ENCODE measurements at regions not wholly inside any gene's neighbourhood (a gene's known extent, or its start where the extent isn't known, plus 50 kb on each side); places are given as distances from the start of the nearest gene placed in this dataset.
"Not testable (repeated sequence)": the region's sequence is repeated elsewhere in the genome, so short reads cannot be mapped to it uniquely, and the experiment has no call there.

- no peak for DNase-seq (ENCODE audit: low read depth in 1 of 2, low spot score in 1 of 2)
- Histone ChIP-seq H3K27me3 (ENCODE audit: insufficient read depth, poor library complexity, severe bottlenecking) (no peaks in the 10 kb centered on the region), H3K27ac (replicated peaks) (no peak overlapping the region), H3K4me3 (replicated peaks; ENCODE audit: insufficient read depth, low read length) (no peak overlapping the region)
- TF ChIP-seq POLR2AphosphoS5 (IDR thresholded peaks at IDR 0.05; ENCODE audit: low read depth): no peak
- no peak for TF ChIP-seq REST (IDR thresholded peaks at IDR 0.05; ENCODE audit: insufficient replicate concordance, low read depth)
- TF ChIP-seq GABPA (IDR thresholded peaks at IDR 0.05; ENCODE audit: low read depth): no peak
- TF ChIP-seq SPI1 (IDR thresholded peaks at IDR 0.05; ENCODE audit: borderline replicate concordance, low read depth): no peak
- TF ChIP-seq CTCF (IDR thresholded peaks at IDR 0.05; ENCODE audit: insufficient read depth, low read length): no peak
These were observed 195.9 kb downstream of the RTP5 start for GRCh38 chr2:242065426-242065825.

- Histone ChIP-seq H3K27ac (replicated peaks) (no peak overlapping the region), H3K4me3 (replicated peaks; ENCODE audit: insufficient read depth, low read length) (no peak overlapping the region)
- no peak for TF ChIP-seq POLR2AphosphoS5 (IDR thresholded peaks at IDR 0.05; ENCODE audit: low read depth)
- no peak for TF ChIP-seq CTCF (IDR thresholded peaks at IDR 0.05; ENCODE audit: insufficient read depth, low read length)
- TF ChIP-seq SPI1 (IDR thresholded peaks at IDR 0.05; ENCODE audit: borderline replicate concordance, low read depth): no peak
- no peak for TF ChIP-seq REST (IDR thresholded peaks at IDR 0.05; ENCODE audit: insufficient replicate concordance, low read depth)
- no peak for TF ChIP-seq GABPA (IDR thresholded peaks at IDR 0.05; ENCODE audit: low read depth)
These were observed 199.5 kb downstream of the RTP5 start for GRCh38 chr2:242069018-242069417.

GRCh38 chr2:242069938-242070395, 200.4 kb downstream of the RTP5 start:
- not testable (repeated sequence) for H3K4me3 ChIP-seq (replicated peaks; ENCODE audit: insufficient read depth, low read length); DNase-seq (ENCODE audit: low read depth in 1 of 2, low spot score in 1 of 2)

More at GRCh38 chr2:242069018-242069417, 199.5 kb downstream of the RTP5 start:
- H3K27me3 ChIP-seq (ENCODE audit: insufficient read depth, poor library complexity, severe bottlenecking): no peaks in the 10 kb centered on the region
- no peak for DNase-seq (ENCODE audit: low read depth in 1 of 2, low spot score in 1 of 2)

GRCh38 chr2:242070726-242071125, 201.2 kb downstream of the RTP5 start:
- H3K27me3 ChIP-seq (ENCODE audit: insufficient read depth, poor library complexity, severe bottlenecking); DNase-seq (ENCODE audit: low read depth in 1 of 2, low spot score in 1 of 2); H3K27ac ChIP-seq (replicated peaks); H3K4me3 ChIP-seq (replicated peaks; ENCODE audit: insufficient read depth, low read length): not testable (repeated sequence)

More at GRCh38 chr2:242069938-242070395, 200.4 kb downstream of the RTP5 start:
- not testable (repeated sequence) for H3K27ac ChIP-seq (replicated peaks); H3K27me3 ChIP-seq (ENCODE audit: insufficient read depth, poor library complexity, severe bottlenecking)

- not testable (repeated sequence) for DNase-seq (ENCODE audit: low read depth in 1 of 2, low spot score in 1 of 2); H3K27me3 ChIP-seq (ENCODE audit: insufficient read depth, poor library complexity, severe bottlenecking); H3K27ac ChIP-seq (replicated peaks); H3K4me3 ChIP-seq (replicated peaks; ENCODE audit: insufficient read depth, low read length)
These were observed 201.8 kb downstream of the RTP5 start for GRCh38 chr2:242071377-242071776.

- H3K27me3 ChIP-seq (ENCODE audit: insufficient read depth, poor library complexity, severe bottlenecking); H3K27ac ChIP-seq (replicated peaks); H3K4me3 ChIP-seq (replicated peaks; ENCODE audit: insufficient read depth, low read length); DNase-seq (ENCODE audit: low read depth in 1 of 2, low spot score in 1 of 2): not testable (repeated sequence)
These were observed 202.4 kb downstream of the RTP5 start for GRCh38 chr2:242071936-242072335.
